GM12873 (cell line): ENCODE measurements at regions not wholly inside any gene's neighbourhood (a gene's known extent, or its start where the extent isn't known, plus 50 kb on each side); places are given as distances from the start of the nearest gene placed in this dataset.

Source experiments
- CTCF ChIP-seq: IDR thresholded peaks from 2 replicates; pipeline ENCODE4 v1.5.1; 2012; ENCODE audit warnings: low read depth, mild to moderate bottlenecking, moderate library complexity, low read length, control low read depth; ENCODE audit not compliant: insufficient read depth; ENCODE audit errors: missing control alignments

- TF ChIP-seq CTCF: no peak
These were observed 294.2 kb upstream of the TCF21 start for GRCh38 chr6:133594652-133595110.

GRCh38 chr6:133595111-133595761 lies 293.7 kb upstream of the TCF21 start:
- TF ChIP-seq CTCF: no peak

- TF ChIP-seq CTCF: no peak
These were observed 282.1 kb upstream of the TCF21 start for GRCh38 chr6:133606852-133607251.

GRCh38 chr6:133608620-133609019 lies 280.3 kb upstream of the TCF21 start:
- TF ChIP-seq CTCF: no peak

- no peak for TF ChIP-seq CTCF
These were observed 279.3 kb upstream of the TCF21 start for GRCh38 chr6:133609415-133610226.

GRCh38 chr6:133610227-133610840 lies 278.6 kb upstream of the TCF21 start:
- TF ChIP-seq CTCF: no peak

GRCh38 chr6:133610971-133611370 lies 277.9 kb upstream of the TCF21 start:
- no peak for TF ChIP-seq CTCF
